IMR-90 (cell line): ENCODE measurements at regions not wholly inside any gene's neighbourhood (a gene's known extent, or its start where the extent isn't known, plus 50 kb on each side); places are given as distances from the start of the nearest gene placed in this dataset.

Experiments
- ATAC-seq: fragments of 200-7000 bp; cut with Tn5 transposase; 2 replicates; pipeline ENCODE4 v1.9.1; 2020; ENCODE audit warnings: low read depth, mild to moderate bottlenecking, moderate library complexity
- BruUV-seq: library from RNA; stranded (reverse); fragments of 400-500 nt; replicated peaks from 2 replicates; lab custom pipeline; 2021; lab: Mats Ljungman, UMichigan
- CTCF ChIA-PET: fragments of 300-600 bp; formaldehyde crosslinking; extraction: SDS; loops from one replicate; lab custom pipeline; 2021; ENCODE audit warnings: antibody characterized with exemption; lab: Yijun Ruan, JAX
- POLR2A ChIA-PET: fragments of 300-600 bp; sonication (Branson Sonifier 250); formaldehyde crosslinking; loops from one replicate; lab custom pipeline; 2022; ENCODE audit warnings: antibody characterized with exemption; ENCODE audit not compliant: unreplicated experiment; lab: Charles Lee
- DNase-seq: peaks from one replicate; pipeline ENCODE4 v3.0.0; 2013
- H2AFZ ChIP-seq: replicated peaks from 2 replicates; pipeline ENCODE3; 2013; ENCODE audit warnings: low read length, mild to moderate bottlenecking; ENCODE audit not compliant: poor library complexity
- H2AK5ac ChIP-seq: 2 replicates; pipeline ENCODE4 v1.6.1; 2013; ENCODE audit warnings: low read depth, low read length, inconsistent platforms
- H2AK9ac ChIP-seq: replicated peaks from 2 replicates; pipeline ENCODE3; 2013; ENCODE audit warnings: mild to moderate bottlenecking, low read depth, low read length, moderate library complexity; ENCODE audit not compliant: poor library complexity
- H2BK120ac ChIP-seq: 2 replicates; pipeline ENCODE4 v1.6.1; 2013; ENCODE audit warnings: low read depth, low read length, inconsistent platforms
- H2BK15ac ChIP-seq: 3 replicates; pipeline ENCODE4 v1.6.1; 2013; ENCODE audit warnings: low read depth, low read length, inconsistent platforms
- H2BK20ac ChIP-seq: 2 replicates; pipeline ENCODE4 v1.6.1; 2013; ENCODE audit warnings: low read depth, mild to moderate bottlenecking, inconsistent platforms, low read length, moderate library complexity
- H2BK5ac ChIP-seq: 2 replicates; pipeline ENCODE4 v1.6.1; 2013; ENCODE audit warnings: mild to moderate bottlenecking, low read depth, low read length, inconsistent platforms; ENCODE audit not compliant: poor library complexity, severe bottlenecking
- H3K14ac ChIP-seq: replicated peaks from 2 replicates; pipeline ENCODE4 v1.6.1; 2013; ENCODE audit warnings: low read depth, low read length, inconsistent platforms
- H3K18ac ChIP-seq: 2 replicates; pipeline ENCODE4 v1.6.1; 2013; ENCODE audit warnings: low read depth, low read length, control low read depth
- H3K23ac ChIP-seq: 2 replicates; pipeline ENCODE4 v1.6.1; 2013; ENCODE audit warnings: low read depth, low read length, inconsistent platforms
- H3K27ac ChIP-seq: 2 replicates; pipeline ENCODE4 v1.5.1; 2013; ENCODE audit warnings: mild to moderate bottlenecking, control low read depth, low read length; ENCODE audit not compliant: insufficient read depth
- H3K27me3 ChIP-seq: 2 replicates; pipeline ENCODE4 v1.6.1; 2013; ENCODE audit warnings: low read length; ENCODE audit not compliant: control insufficient read depth, insufficient read depth
- H3K36me3 ChIP-seq: 2 replicates; pipeline ENCODE4 v1.6.1; 2013; ENCODE audit warnings: low read length, mixed read lengths; ENCODE audit not compliant: control insufficient read depth, insufficient read depth
- H3K4ac ChIP-seq: 2 replicates; pipeline ENCODE4 v1.6.1; 2013; ENCODE audit warnings: low read depth, low read length, inconsistent platforms
- H3K4me1 ChIP-seq: 2 replicates; pipeline ENCODE4 v1.6.1; 2013; ENCODE audit warnings: low read length, mixed read lengths; ENCODE audit not compliant: control insufficient read depth, insufficient read depth
- H3K4me2 ChIP-seq: 2 replicates; pipeline ENCODE4 v1.6.1; 2013; ENCODE audit warnings: low read depth, mild to moderate bottlenecking, control low read depth, low read length, moderate library complexity
- H3K4me3 ChIP-seq: 2 replicates; pipeline ENCODE4 v1.5.1; 2013; ENCODE audit warnings: low read depth, mild to moderate bottlenecking, control low read depth, low read length, moderate library complexity; ENCODE audit not compliant: insufficient read depth
- H3K56ac ChIP-seq: 2 replicates; pipeline ENCODE4 v1.6.1; 2013; ENCODE audit warnings: low read length, inconsistent platforms; ENCODE audit not compliant: insufficient read depth; ENCODE audit errors: extremely low read depth
- H3K79me1 ChIP-seq, 2 experiments: 2 replicates each; pipeline ENCODE4 v1.6.1; 2013; ENCODE audit warnings: low read length in 2 of 2, inconsistent platforms in 1 of 2, low read depth in 1 of 2
- H3K9ac ChIP-seq: 2 replicates; pipeline ENCODE4 v1.6.1; 2013; ENCODE audit warnings: low read depth, low read length, control low read depth
- H3K9me1 ChIP-seq: 2 replicates; pipeline ENCODE4 v1.6.1; 2013; ENCODE audit warnings: low read length, inconsistent platforms; ENCODE audit not compliant: insufficient read depth
- H3K9me3 ChIP-seq: 2 replicates; pipeline ENCODE4 v1.6.1; 2013; ENCODE audit warnings: low read length; ENCODE audit not compliant: control insufficient read depth, insufficient read depth
- H4K20me1 ChIP-seq: 2 replicates; pipeline ENCODE4 v1.6.1; 2013; ENCODE audit warnings: low read length, inconsistent platforms; ENCODE audit not compliant: insufficient read depth
- H4K5ac ChIP-seq: 2 replicates; pipeline ENCODE4 v1.6.1; 2013; ENCODE audit warnings: mild to moderate bottlenecking, low read depth, low read length, control low read depth
- H4K8ac ChIP-seq, 2 experiments: 2 replicates each; pipeline ENCODE4 v1.6.1; 2013; ENCODE audit warnings: low read depth in 2 of 2, low read length in 2 of 2, control low read depth in 1 of 2, inconsistent platforms in 1 of 2
- H4K91ac ChIP-seq: 2 replicates; pipeline ENCODE4 v1.6.1; 2013; ENCODE audit warnings: low read depth, low read length, inconsistent platforms; ENCODE audit not compliant: insufficient read depth
- BHLHE40 ChIP-seq: fragments of 150-350 bp; IDR thresholded peaks from 2 replicates; pipeline ENCODE4 v1.6.1; 2016; ENCODE audit warnings: mild to moderate bottlenecking, low read depth, low read length
- CEBPB ChIP-seq: IDR thresholded peaks from 2 replicates; pipeline ENCODE4 v1.6.1; 2012; ENCODE audit warnings: low read depth, low read length, improper control_type of control experiment
- CHD1 ChIP-seq: IDR thresholded peaks from 2 replicates; pipeline ENCODE4 v1.6.1; 2012; ENCODE audit warnings: low read depth, low read length, improper control_type of control experiment
- FOS ChIP-seq: fragments of 150-350 bp; IDR thresholded peaks from 2 replicates; pipeline ENCODE4 v1.6.1; 2016; ENCODE audit warnings: low read depth, low read length
- MAFK ChIP-seq: IDR thresholded peaks from 2 replicates; pipeline ENCODE4 v1.6.1; 2012; ENCODE audit warnings: low read depth, low read length, improper control_type of control experiment
- MAZ ChIP-seq: IDR thresholded peaks from 2 replicates; pipeline ENCODE4 v1.6.1; 2012; ENCODE audit warnings: low read depth, mild to moderate bottlenecking, low read length, improper control_type of control experiment, moderate library complexity, borderline replicate concordance
- MXI1 ChIP-seq: IDR thresholded peaks from 2 replicates; pipeline ENCODE4 v1.6.1; 2012; ENCODE audit warnings: low read depth, mild to moderate bottlenecking, low read length, moderate library complexity, borderline replicate concordance
- NFE2L2 ChIP-seq: fragments of 150-350 bp; IDR thresholded peaks from 2 replicates; pipeline ENCODE4 v1.6.1; 2016; ENCODE audit warnings: low read depth, mild to moderate bottlenecking, low read length
- POLR2A ChIP-seq: IDR thresholded peaks from 2 replicates; pipeline ENCODE4 v1.6.1; 2012; ENCODE audit warnings: mild to moderate bottlenecking, low read depth, low read length
- RAD21 ChIP-seq: IDR thresholded peaks from 2 replicates; pipeline ENCODE4 v1.6.1; 2012; ENCODE audit warnings: low read length, improper control_type of control experiment
- RCOR1 ChIP-seq: IDR thresholded peaks from 2 replicates; pipeline ENCODE4 v1.6.1; 2012; ENCODE audit warnings: mild to moderate bottlenecking, low read length, improper control_type of control experiment; ENCODE audit not compliant: insufficient replicate concordance
- RFX5 ChIP-seq: IDR thresholded peaks from 2 replicates; pipeline ENCODE4 v1.8.0; 2012; ENCODE audit warnings: low read depth, mild to moderate bottlenecking, low read length, moderate library complexity
- SMC3 ChIP-seq: fragments of 150-350 bp; IDR thresholded peaks from 2 replicates; pipeline ENCODE4 v1.6.1; 2016; ENCODE audit warnings: low read depth, mild to moderate bottlenecking, antibody characterized with exemption, low read length, moderate library complexity
- WGBS, 2 experiments: methylation state at CpG; one replicate each; pipeline versions ENCODE4 v1.1.5 to v1.1.7; 2013; ENCODE audit warnings: missing lambda C conversion rate in 2 of 2; ENCODE audit not compliant: insufficient read length in 1 of 2; ENCODE audit errors: extremely low coverage in 2 of 2; 5-methylcytosine and 5-hydroxymethylcytosine counted together
- dilution Hi-C: fragments of 300-500 bp; cut with HindIII; formaldehyde crosslinking; loops from one replicate; pipeline ENCODE4 v1.14.3; 2018; ENCODE audit warnings: low sequenced_read_pairs; ENCODE audit not compliant: unreplicated experiment
- in situ Hi-C: fragments of 300-500 bp; cut with MboI; formaldehyde crosslinking; loops from 3 replicates; pipeline ENCODE4 v1.14.3; 2019; ENCODE audit warnings: low sequenced_read_pairs, inconsistent platforms, mixed read lengths
- intact Hi-C: fragments of 100-400 bp; cut with micrococcal nuclease; formaldehyde crosslinking; loops from 2 replicates; pipeline ENCODE4 v1.10.0; 2022
- TF ChIP-seq, protein P1 (sequence below): fragments of 150-350 bp; IDR thresholded peaks from 2 replicates; pipeline ENCODE4 v1.6.1; 2017; ENCODE audit warnings: mild to moderate bottlenecking, antibody characterized with exemption, low read length, low read depth
- TF ChIP-seq, protein P2 (sequence below): fragments of 150-350 bp; IDR thresholded peaks from 2 replicates; pipeline ENCODE4 v1.6.1; 2016; ENCODE audit warnings: low read depth, mild to moderate bottlenecking, low read length, moderate library complexity, borderline replicate concordance
- TF ChIP-seq, protein P3 (sequence below): conservative IDR thresholded peaks from 2 replicates; pipeline ENCODE4 v1.5.1; 2012; ENCODE audit warnings: mild to moderate bottlenecking, low read depth, low read length, improper control_type of control experiment

DNA sequence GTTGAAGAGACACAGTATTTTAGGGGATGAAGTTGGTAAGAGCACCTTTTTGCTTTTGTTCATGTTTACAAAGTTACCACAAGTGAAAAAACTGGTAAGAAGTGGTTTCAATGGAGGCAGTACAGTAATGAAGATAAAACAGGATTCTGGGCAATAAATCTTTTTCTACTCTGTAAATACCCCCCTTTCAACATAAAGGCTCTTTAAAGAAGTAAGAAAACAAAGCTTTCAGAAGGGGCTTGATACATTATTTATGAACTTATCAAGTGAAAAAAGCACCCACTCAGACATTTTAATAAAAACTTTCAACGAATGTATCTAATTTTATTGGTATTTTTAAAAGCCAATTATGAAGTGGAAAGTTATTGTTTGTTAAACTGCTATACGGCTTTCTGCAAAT, 522.9 kb downstream of the ZEB2 start:
- Histone ChIP-seq H3K27me3 (no peaks in the 10 kb centered on the region), H3K9ac (no peak overlapping the region), H3K4me1 (no peaks in the 10 kb centered on the region), H4K5ac (no peak overlapping the region), H3K14ac (no peak overlapping the region), H4K91ac (no peak overlapping the region), H4K8ac (no peak overlapping the region), H3K18ac (no peak overlapping the region), H2BK15ac (no peak overlapping the region), H3K9me1 (no peaks in the 10 kb centered on the region), H2BK120ac (no peak overlapping the region), H3K4me2 (no peak overlapping the region), H3K23ac (no peak overlapping the region), H2AK5ac (no peak overlapping the region), H2BK5ac (no peak overlapping the region), H3K4me3 (no peak overlapping the region), H2AK9ac (no peak overlapping the region), H4K20me1 (no peaks in the 10 kb centered on the region), H3K36me3 (no peaks in the 10 kb centered on the region), H3K56ac (no peak overlapping the region), H3K79me1 (no peaks in the 10 kb centered on the region), H3K9me3 (no peaks in the 10 kb centered on the region), H3K4ac (no peak overlapping the region), H2BK20ac (no peak overlapping the region), H3K27ac (no peak overlapping the region), H2AFZ (no peak overlapping the region)
- POLR2A ChIA-PET: no interaction called here
- no peak for ATAC-seq
- dilution Hi-C loops: no loop called here
- no CpG with 5 or more reads among the region's 2 CpGs for WGBS, 2 experiments
- DNase-seq: no peak
- no TSS peak for BruUV-seq
- in situ Hi-C loops: no loop called here
- intact Hi-C loops: no loop called here
- TF ChIP-seq, protein P1, sequence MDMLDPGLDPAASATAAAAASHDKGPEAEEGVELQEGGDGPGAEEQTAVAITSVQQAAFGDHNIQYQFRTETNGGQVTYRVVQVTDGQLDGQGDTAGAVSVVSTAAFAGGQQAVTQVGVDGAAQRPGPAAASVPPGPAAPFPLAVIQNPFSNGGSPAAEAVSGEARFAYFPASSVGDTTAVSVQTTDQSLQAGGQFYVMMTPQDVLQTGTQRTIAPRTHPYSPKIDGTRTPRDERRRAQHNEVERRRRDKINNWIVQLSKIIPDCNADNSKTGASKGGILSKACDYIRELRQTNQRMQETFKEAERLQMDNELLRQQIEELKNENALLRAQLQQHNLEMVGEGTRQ: no peak
- no peak for TF ChIP-seq POLR2A
- no peak for TF ChIP-seq RCOR1
- TF ChIP-seq FOS: no peak
- TF ChIP-seq BHLHE40: no peak
- TF ChIP-seq MAFK: no peak
- TF ChIP-seq RAD21: no peak
- TF ChIP-seq CHD1: no peak
- no peak for TF ChIP-seq RFX5
- TF ChIP-seq MXI1: no peak
- no peak for TF ChIP-seq MAZ
- TF ChIP-seq, protein P2, sequence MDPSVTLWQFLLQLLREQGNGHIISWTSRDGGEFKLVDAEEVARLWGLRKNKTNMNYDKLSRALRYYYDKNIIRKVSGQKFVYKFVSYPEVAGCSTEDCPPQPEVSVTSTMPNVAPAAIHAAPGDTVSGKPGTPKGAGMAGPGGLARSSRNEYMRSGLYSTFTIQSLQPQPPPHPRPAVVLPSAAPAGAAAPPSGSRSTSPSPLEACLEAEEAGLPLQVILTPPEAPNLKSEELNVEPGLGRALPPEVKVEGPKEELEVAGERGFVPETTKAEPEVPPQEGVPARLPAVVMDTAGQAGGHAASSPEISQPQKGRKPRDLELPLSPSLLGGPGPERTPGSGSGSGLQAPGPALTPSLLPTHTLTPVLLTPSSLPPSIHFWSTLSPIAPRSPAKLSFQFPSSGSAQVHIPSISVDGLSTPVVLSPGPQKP: no peak
- TF ChIP-seq NFE2L2: no peak
- TF ChIP-seq, protein P3, sequence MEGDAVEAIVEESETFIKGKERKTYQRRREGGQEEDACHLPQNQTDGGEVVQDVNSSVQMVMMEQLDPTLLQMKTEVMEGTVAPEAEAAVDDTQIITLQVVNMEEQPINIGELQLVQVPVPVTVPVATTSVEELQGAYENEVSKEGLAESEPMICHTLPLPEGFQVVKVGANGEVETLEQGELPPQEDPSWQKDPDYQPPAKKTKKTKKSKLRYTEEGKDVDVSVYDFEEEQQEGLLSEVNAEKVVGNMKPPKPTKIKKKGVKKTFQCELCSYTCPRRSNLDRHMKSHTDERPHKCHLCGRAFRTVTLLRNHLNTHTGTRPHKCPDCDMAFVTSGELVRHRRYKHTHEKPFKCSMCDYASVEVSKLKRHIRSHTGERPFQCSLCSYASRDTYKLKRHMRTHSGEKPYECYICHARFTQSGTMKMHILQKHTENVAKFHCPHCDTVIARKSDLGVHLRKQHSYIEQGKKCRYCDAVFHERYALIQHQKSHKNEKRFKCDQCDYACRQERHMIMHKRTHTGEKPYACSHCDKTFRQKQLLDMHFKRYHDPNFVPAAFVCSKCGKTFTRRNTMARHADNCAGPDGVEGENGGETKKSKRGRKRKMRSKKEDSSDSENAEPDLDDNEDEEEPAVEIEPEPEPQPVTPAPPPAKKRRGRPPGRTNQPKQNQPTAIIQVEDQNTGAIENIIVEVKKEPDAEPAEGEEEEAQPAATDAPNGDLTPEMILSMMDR: no peak
- TF ChIP-seq SMC3: no peak
- no peak for TF ChIP-seq CEBPB
- CTCF ChIA-PET: no interaction called here
